H9 (cell line): ENCODE measurements at regions not wholly inside any gene's neighbourhood (a gene's known extent, or its start where the extent isn't known, plus 50 kb on each side); places are given as distances from the start of the nearest gene placed in this dataset.
A peak's percentile ranks its signal among the peaks of the same experiment; 100 is the strongest.

Experiments used
- DNase-seq: peaks from one replicate; pipeline ENCODE4 v3.0.0-alpha.2; 2017
- H2AFZ ChIP-seq: one replicate; pipeline ENCODE4 v1.6.1; 2013; ENCODE audit warnings: mild to moderate bottlenecking, low read length, control low read depth, moderate library complexity
- H2AK5ac ChIP-seq: 2 replicates; pipeline ENCODE4 v1.6.1; 2013; ENCODE audit warnings: low read length, control low read depth, mixed read lengths; ENCODE audit not compliant: insufficient read length
- H2BK120ac ChIP-seq: one replicate; pipeline ENCODE4 v1.6.1; 2013; ENCODE audit warnings: low read depth, mild to moderate bottlenecking, low read length, control low read depth, inconsistent platforms; ENCODE audit not compliant: poor library complexity, severe bottlenecking
- H2BK12ac ChIP-seq: 2 replicates; pipeline ENCODE4 v1.6.1; 2013; ENCODE audit warnings: low read length, control low read depth, mixed read lengths, low read depth; ENCODE audit not compliant: insufficient read length
- H2BK15ac ChIP-seq: 2 replicates; pipeline ENCODE4 v1.6.1; 2013; ENCODE audit warnings: low read depth, low read length, control low read depth
- H2BK20ac ChIP-seq: one replicate; pipeline ENCODE4 v1.6.1; 2013; ENCODE audit warnings: low read depth, mild to moderate bottlenecking, low read length, control low read depth, inconsistent platforms; ENCODE audit not compliant: poor library complexity, severe bottlenecking
- H2BK5ac ChIP-seq: 2 replicates; pipeline ENCODE4 v1.6.1; 2013; ENCODE audit warnings: low read length, control low read depth, mixed read lengths; ENCODE audit not compliant: insufficient read length
- H3K14ac ChIP-seq: 2 replicates; pipeline ENCODE4 v1.6.1; 2013; ENCODE audit warnings: low read length, control low read depth; ENCODE audit not compliant: insufficient read depth
- H3K18ac ChIP-seq: 2 replicates; pipeline ENCODE4 v1.6.1; 2013; ENCODE audit warnings: low read depth, mild to moderate bottlenecking, mixed read lengths, low read length, control low read depth; ENCODE audit not compliant: insufficient read length
- H3K23ac ChIP-seq: 2 replicates; pipeline ENCODE4 v1.6.1; 2013; ENCODE audit warnings: low read length, control low read depth, mixed read lengths, low read depth; ENCODE audit not compliant: insufficient read length
- H3K23me2 ChIP-seq: 2 replicates; pipeline ENCODE4 v1.6.1; 2013; ENCODE audit warnings: low read depth, mild to moderate bottlenecking, mixed read lengths, low read length, control low read depth; ENCODE audit not compliant: insufficient read length, poor library complexity, severe bottlenecking
- H3K27ac ChIP-seq: 2 replicates; pipeline ENCODE4 v1.5.1; 2013; ENCODE audit warnings: low read length, control low read depth, mixed read lengths, low read depth; ENCODE audit not compliant: insufficient read length
- H3K27me3 ChIP-seq: 2 replicates; pipeline ENCODE4 v1.6.1; 2013; ENCODE audit warnings: low read length, control low read depth, inconsistent platforms; ENCODE audit not compliant: insufficient read depth
- H3K4ac ChIP-seq: 2 replicates; pipeline ENCODE4 v1.6.1; 2013; ENCODE audit warnings: low read depth, mild to moderate bottlenecking, control low read depth, inconsistent platforms, low read length, moderate library complexity
- H3K4me1 ChIP-seq: 2 replicates; pipeline ENCODE4 v1.6.1; 2013; ENCODE audit warnings: low read length, control low read depth, inconsistent platforms; ENCODE audit not compliant: insufficient read depth
- H3K4me2 ChIP-seq: 2 replicates; pipeline ENCODE4 v1.6.1; 2013; ENCODE audit warnings: low read length, control low read depth, mixed read lengths; ENCODE audit not compliant: insufficient read length, insufficient read depth
- H3K56ac ChIP-seq: 2 replicates; pipeline ENCODE4 v1.6.1; 2013; ENCODE audit warnings: low read depth, mild to moderate bottlenecking, mixed read lengths, low read length, control low read depth; ENCODE audit not compliant: insufficient read length
- H3K79me1 ChIP-seq: 2 replicates; pipeline ENCODE4 v1.6.1; 2013; ENCODE audit warnings: low read depth, mild to moderate bottlenecking, moderate library complexity, low read length, control low read depth, inconsistent platforms; ENCODE audit not compliant: insufficient read depth, poor library complexity, severe bottlenecking
- H3K79me2 ChIP-seq: 2 replicates; pipeline ENCODE4 v1.6.1; 2013; ENCODE audit warnings: low read length, control low read depth, inconsistent platforms; ENCODE audit not compliant: insufficient read depth
- H3K9ac ChIP-seq: 2 replicates; pipeline ENCODE4 v1.6.1; 2013; ENCODE audit warnings: low read length, control low read depth, mixed read lengths; ENCODE audit not compliant: insufficient read length; ENCODE audit errors: extremely low read depth
- H3K9me3 ChIP-seq: one replicate; pipeline ENCODE4 v1.6.1; 2013; ENCODE audit warnings: low read depth, low read length, inconsistent platforms; ENCODE audit not compliant: control insufficient read depth
- H3T11ph ChIP-seq: one replicate; pipeline ENCODE4 v1.6.1; 2013; ENCODE audit warnings: mild to moderate bottlenecking, low read length, control low read depth, inconsistent platforms
- H4K20me1 ChIP-seq: one replicate; pipeline ENCODE4 v1.6.1; 2013; ENCODE audit not compliant: control insufficient read depth, insufficient read length, insufficient read depth
- H4K5ac ChIP-seq: 2 replicates; pipeline ENCODE4 v1.6.1; 2013; ENCODE audit warnings: low read depth, mild to moderate bottlenecking, mixed read lengths, low read length, control low read depth; ENCODE audit not compliant: insufficient read length
- H4K8ac ChIP-seq: replicated peaks from 2 replicates; pipeline ENCODE4 v1.6.1; 2013; ENCODE audit warnings: low read length, control low read depth, mixed read lengths, low read depth; ENCODE audit not compliant: insufficient read length
- H4K91ac ChIP-seq: 2 replicates; pipeline ENCODE4 v1.6.1; 2013; ENCODE audit warnings: low read depth, mild to moderate bottlenecking, moderate library complexity, mixed read lengths, low read length, control low read depth; ENCODE audit not compliant: insufficient read length
- H3K27ac Mint-ChIP-seq, 3 experiments: 2 replicates in 2 of 3; 3 replicates in 1 of 3; pipeline ENCODE4 v1.8.0; 2020 to 2021; ENCODE audit warnings: mixed read lengths in 3 of 3, mild to moderate bottlenecking in 1 of 3, moderate library complexity in 1 of 3
- H3K27me3 Mint-ChIP-seq: 2 replicates; pipeline ENCODE4 v1.8.0; 2021; ENCODE audit warnings: low read depth, mild to moderate bottlenecking, moderate library complexity, mixed read lengths
- H3K36me3 Mint-ChIP-seq, 3 experiments: 2 replicates in 2 of 3; 3 replicates in 1 of 3; pipeline ENCODE4 v1.8.0; 2020 to 2021; ENCODE audit warnings: low read depth in 3 of 3, mixed read lengths in 3 of 3; ENCODE audit not compliant: insufficient read depth in 1 of 3
- H3K4me1 Mint-ChIP-seq, 2 experiments: 2 replicates each; pipeline ENCODE4 v1.8.0; 2020; ENCODE audit warnings: mixed read lengths in 2 of 2
- H3K4me3 Mint-ChIP-seq, 2 experiments: 2 replicates in 1 of 2; 3 replicates in 1 of 2; pipeline ENCODE4 v1.8.0; 2020 to 2021; ENCODE audit warnings: mild to moderate bottlenecking in 2 of 2, mixed read lengths in 2 of 2, moderate library complexity in 1 of 2
- H3K9me3 Mint-ChIP-seq, 2 experiments: 2 replicates in 1 of 2; 3 replicates in 1 of 2; pipeline ENCODE4 v1.8.0; 2020; ENCODE audit warnings: mild to moderate bottlenecking in 2 of 2, mixed read lengths in 2 of 2, moderate library complexity in 1 of 2
- WGBS: extraction: QIAGEN DNeasy Blood & Tissue Kit; methylation state at CpG from one replicate; pipeline ENCODE4 v1.1.7; 2013; ENCODE audit warnings: missing lambda C conversion rate, low lambda C conversion rate, mixed read lengths; ENCODE audit not compliant: insufficient read length; ENCODE audit errors: extremely low coverage; 5-methylcytosine and 5-hydroxymethylcytosine counted together
- TF ChIP-seq, protein P1 (sequence below): fragments of 200-600 bp; sonication (generic); conservative IDR thresholded peaks from 3 replicates; pipeline ENCODE4 v1.8.0; 2021; ENCODE audit warnings: antibody characterized with exemption, mild to moderate bottlenecking

DNA sequence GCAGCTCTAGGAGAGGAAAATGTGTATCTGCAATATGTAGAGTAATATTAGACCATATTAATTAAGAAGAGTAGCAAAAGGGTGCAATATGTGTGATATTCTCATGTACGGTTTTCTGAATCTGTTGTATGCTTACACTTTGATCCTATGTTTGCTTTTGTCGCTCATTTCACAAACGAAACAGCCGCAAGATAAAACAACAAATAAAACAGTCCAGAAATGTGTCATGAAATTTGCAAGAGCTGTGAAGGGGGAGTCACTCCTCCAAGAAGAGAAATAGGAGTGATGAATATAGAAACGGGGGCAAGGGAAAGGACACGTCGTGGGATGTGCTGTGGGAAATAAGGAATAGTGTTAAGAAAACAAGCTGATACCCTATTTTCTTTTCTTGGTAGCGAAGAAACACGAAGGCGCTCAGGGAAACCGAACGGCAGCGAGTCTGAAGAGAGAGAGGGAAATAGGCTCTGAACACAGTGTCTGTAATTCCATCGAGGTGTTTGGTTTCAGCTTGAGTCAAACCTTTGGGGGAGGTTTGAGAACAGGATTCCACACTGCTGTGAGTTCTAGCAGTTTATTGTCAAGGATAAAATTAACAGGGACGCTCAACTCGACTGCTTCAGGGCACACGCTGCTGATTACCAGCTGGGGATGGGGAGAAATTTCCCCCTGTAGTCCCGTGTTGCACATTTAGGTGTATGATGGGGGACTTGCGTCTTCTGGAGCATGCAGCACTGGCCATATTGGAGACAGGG lies 595.6 kb upstream of the TENM3 start:
- H3K27me3 Mint-ChIP-seq = no peaks in the 10 kb centered on the region
- Histone ChIP-seq H3K4ac (no peak overlapping the region), H3K79me1 (no peaks in the 10 kb centered on the region), H2BK15ac (no peak overlapping the region), H3T11ph (no peak overlapping the region), H4K91ac (no peak overlapping the region), H2BK20ac (no peak overlapping the region), H3K14ac (no peak overlapping the region), H4K20me1 (no peaks in the 10 kb centered on the region), H4K5ac (no peak overlapping the region), H4K8ac (no peak overlapping the region), H3K27me3 (no peaks in the 10 kb centered on the region), H2AFZ (peak overlapping the region; percentile 45), H3K9me3 (no peaks in the 10 kb centered on the region), H3K4me2 (no peak overlapping the region), H2BK5ac (no peak overlapping the region), H3K56ac (no peak overlapping the region), H3K23ac (no peak overlapping the region), H3K9ac (no peak overlapping the region), H2AK5ac (no peak overlapping the region), H3K79me2 (no peaks in the 10 kb centered on the region), H3K18ac (no peak overlapping the region), H3K27ac (no peak overlapping the region), H3K23me2 (no peaks in the 10 kb centered on the region), H2BK120ac (no peak overlapping the region), H2BK12ac (no peak overlapping the region), H3K4me1 (no peaks in the 10 kb centered on the region)
- H3K4me1 Mint-ChIP-seq = peaks cover 12% of the 10 kb centered on the region in 2 experiments
- H3K27ac Mint-ChIP-seq = 0 out of 7 replicates have a peak overlapping the region, but pooled peaks of 2 of the 3 experiments have one; percentile 1 to 22
- H3K4me3 Mint-ChIP-seq = no peak overlapping the region
- H3K36me3 Mint-ChIP-seq = peaks cover 0 to 7% (median 5%) of the 10 kb centered on the region in 3 experiments; a peak in 3 of 7 replicates
- TF ChIP-seq, protein P1, sequence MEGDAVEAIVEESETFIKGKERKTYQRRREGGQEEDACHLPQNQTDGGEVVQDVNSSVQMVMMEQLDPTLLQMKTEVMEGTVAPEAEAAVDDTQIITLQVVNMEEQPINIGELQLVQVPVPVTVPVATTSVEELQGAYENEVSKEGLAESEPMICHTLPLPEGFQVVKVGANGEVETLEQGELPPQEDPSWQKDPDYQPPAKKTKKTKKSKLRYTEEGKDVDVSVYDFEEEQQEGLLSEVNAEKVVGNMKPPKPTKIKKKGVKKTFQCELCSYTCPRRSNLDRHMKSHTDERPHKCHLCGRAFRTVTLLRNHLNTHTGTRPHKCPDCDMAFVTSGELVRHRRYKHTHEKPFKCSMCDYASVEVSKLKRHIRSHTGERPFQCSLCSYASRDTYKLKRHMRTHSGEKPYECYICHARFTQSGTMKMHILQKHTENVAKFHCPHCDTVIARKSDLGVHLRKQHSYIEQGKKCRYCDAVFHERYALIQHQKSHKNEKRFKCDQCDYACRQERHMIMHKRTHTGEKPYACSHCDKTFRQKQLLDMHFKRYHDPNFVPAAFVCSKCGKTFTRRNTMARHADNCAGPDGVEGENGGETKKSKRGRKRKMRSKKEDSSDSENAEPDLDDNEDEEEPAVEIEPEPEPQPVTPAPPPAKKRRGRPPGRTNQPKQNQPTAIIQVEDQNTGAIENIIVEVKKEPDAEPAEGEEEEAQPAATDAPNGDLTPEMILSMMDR = no peak
- WGBS = no CpG with 5 or more reads among the region's 19 CpGs
- H3K9me3 Mint-ChIP-seq = peaks cover 6 to 9% of the 10 kb centered on the region in 2 experiments; a peak in 4 of 5 replicates
- no peak for DNase-seq
